ENCODE measurements at regions not wholly inside any gene's neighbourhood (a gene's known extent, or its start where the extent isn't known, plus 50 kb on each side); places are given as distances from the start of the nearest gene placed in this dataset.

GRCh38 chr16:55100100-55100499 lies 169.4 kb downstream of the IRX5 start:
- TF ChIP-seq, protein P1, sequence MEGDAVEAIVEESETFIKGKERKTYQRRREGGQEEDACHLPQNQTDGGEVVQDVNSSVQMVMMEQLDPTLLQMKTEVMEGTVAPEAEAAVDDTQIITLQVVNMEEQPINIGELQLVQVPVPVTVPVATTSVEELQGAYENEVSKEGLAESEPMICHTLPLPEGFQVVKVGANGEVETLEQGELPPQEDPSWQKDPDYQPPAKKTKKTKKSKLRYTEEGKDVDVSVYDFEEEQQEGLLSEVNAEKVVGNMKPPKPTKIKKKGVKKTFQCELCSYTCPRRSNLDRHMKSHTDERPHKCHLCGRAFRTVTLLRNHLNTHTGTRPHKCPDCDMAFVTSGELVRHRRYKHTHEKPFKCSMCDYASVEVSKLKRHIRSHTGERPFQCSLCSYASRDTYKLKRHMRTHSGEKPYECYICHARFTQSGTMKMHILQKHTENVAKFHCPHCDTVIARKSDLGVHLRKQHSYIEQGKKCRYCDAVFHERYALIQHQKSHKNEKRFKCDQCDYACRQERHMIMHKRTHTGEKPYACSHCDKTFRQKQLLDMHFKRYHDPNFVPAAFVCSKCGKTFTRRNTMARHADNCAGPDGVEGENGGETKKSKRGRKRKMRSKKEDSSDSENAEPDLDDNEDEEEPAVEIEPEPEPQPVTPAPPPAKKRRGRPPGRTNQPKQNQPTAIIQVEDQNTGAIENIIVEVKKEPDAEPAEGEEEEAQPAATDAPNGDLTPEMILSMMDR (optimal IDR thresholded peaks at IDR 0.05 in 1 of 3, IDR thresholded peaks at IDR 0.05 in 1 of 3, conservative IDR thresholded peaks at IDR 0.05 in 1 of 3; ENCODE audit: extremely low read depth in 1 of 3, insufficient read depth in 2 of 3, low read length in 3 of 3) = no peak
- TF ChIP-seq EZH2 (IDR thresholded peaks at IDR 0.05; ENCODE audit: low read length) = no peak
